Karpas-422 (cell line): ENCODE measurements at regions not wholly inside any gene's neighbourhood (a gene's known extent, or its start where the extent isn't known, plus 50 kb on each side); places are given as distances from the start of the nearest gene placed in this dataset.

Experiments
- DNase-seq: peaks from one replicate; pipeline ENCODE4 v3.0.0-alpha.2; 2015
- H2AFZ ChIP-seq: fragments of 200-600 bp; sonication (generic); 2 replicates; pipeline ENCODE4 v1.6.1; 2014; ENCODE audit warnings: antibody characterized with exemption, low read length, mixed read lengths
- H3K27ac ChIP-seq: fragments of 200-600 bp; sonication (generic); 2 replicates; pipeline ENCODE4 v1.5.1; 2014; ENCODE audit warnings: mild to moderate bottlenecking, low read length, moderate library complexity
- H3K27me3 ChIP-seq: fragments of 200-600 bp; sonication (generic); 2 replicates; pipeline ENCODE4 v1.6.1; 2014; ENCODE audit warnings: low read length, mixed read lengths
- H3K36me3 ChIP-seq: fragments of 200-600 bp; sonication (generic); 2 replicates; pipeline ENCODE4 v1.6.1; 2014; ENCODE audit warnings: low read length, mixed read lengths; ENCODE audit not compliant: insufficient read depth
- H3K4me1 ChIP-seq: fragments of 200-600 bp; sonication (generic); 2 replicates; pipeline ENCODE4 v1.6.1; 2014; ENCODE audit warnings: mild to moderate bottlenecking, low read length, mixed read lengths
- H3K4me2 ChIP-seq: fragments of 200-600 bp; sonication (generic); 2 replicates; pipeline ENCODE4 v1.6.1; 2014; ENCODE audit warnings: low read length, low read depth, mild to moderate bottlenecking; ENCODE audit not compliant: poor library complexity, severe bottlenecking
- H3K4me3 ChIP-seq: fragments of 200-600 bp; sonication (generic); 2 replicates; pipeline ENCODE4 v1.5.1; 2014; ENCODE audit warnings: mild to moderate bottlenecking, antibody characterized with exemption, low read length, mixed read lengths
- H3K79me2 ChIP-seq: fragments of 200-600 bp; sonication (generic); 2 replicates; pipeline ENCODE4 v1.6.1; 2014; ENCODE audit warnings: mild to moderate bottlenecking, low read length, mixed read lengths
- H3K9ac ChIP-seq: fragments of 200-600 bp; sonication (generic); 2 replicates; pipeline ENCODE4 v1.6.0; 2014; ENCODE audit warnings: low read length
- H3K9me2 ChIP-seq: fragments of 200-600 bp; sonication (generic), shearing (Covaris generic); replicated peaks from 2 replicates; pipeline ENCODE4 v1.6.0; 2014; ENCODE audit warnings: mild to moderate bottlenecking, low read length, moderate library complexity; ENCODE audit not compliant: insufficient read depth
- H3K9me3 ChIP-seq: fragments of 300-700, 200-600 bp; sonication (generic); 2 replicates; pipeline ENCODE4 v1.6.1; 2014; ENCODE audit warnings: low read length, mixed read lengths
- H4K20me1 ChIP-seq: fragments of 200-600 bp; sonication (generic); 2 replicates; pipeline ENCODE4 v1.6.1; 2014; ENCODE audit warnings: mild to moderate bottlenecking, antibody characterized with exemption, low read length, low read depth; ENCODE audit not compliant: insufficient read depth

GRCh38 chr9:28779243-28779642 lies 1206.0 kb upstream of the C9orf72 start:
- Histone ChIP-seq H2AFZ (no peak overlapping the region), H3K27me3 (no peaks in the 10 kb centered on the region), H3K4me2 (no peak overlapping the region), H3K27ac (no peak overlapping the region), H3K9me2 (no peaks in the 10 kb centered on the region), H4K20me1 (no peaks in the 10 kb centered on the region), H3K9me3 (no peaks in the 10 kb centered on the region), H3K4me1 (no peaks in the 10 kb centered on the region), H3K36me3 (no peaks in the 10 kb centered on the region), H3K9ac (no peak overlapping the region), H3K4me3 (no peak overlapping the region), H3K79me2 (no peaks in the 10 kb centered on the region)
- DNase-seq, result no peak

DNA sequence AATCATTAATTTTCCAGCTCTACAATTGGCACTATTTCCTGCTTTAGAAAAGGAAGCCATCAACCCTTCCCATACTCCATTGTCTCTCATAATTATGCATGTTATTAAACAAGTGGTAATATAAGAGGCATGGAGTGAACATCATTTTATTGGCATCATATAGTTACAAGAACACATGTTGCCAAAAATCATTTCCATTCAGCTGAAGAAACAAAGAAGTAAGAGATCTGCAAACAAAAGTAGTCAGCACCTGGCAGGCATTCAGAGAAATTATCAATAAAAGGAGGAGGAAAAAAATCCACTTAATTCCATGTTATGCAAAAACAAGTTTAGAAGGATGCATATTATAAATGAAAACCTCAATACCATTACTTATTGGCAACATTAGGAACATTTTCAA lies 1208.2 kb upstream of the C9orf72 start:
- no peak for DNase-seq
- H3K4me1 ChIP-seq, result no peaks in the 10 kb centered on the region
- H3K4me2 ChIP-seq, result no peak overlapping the region
- H3K9me2 ChIP-seq, result no peaks in the 10 kb centered on the region
- no peak overlapping the region for H3K4me3 ChIP-seq
- no peaks in the 10 kb centered on the region for H3K36me3 ChIP-seq
- H2AFZ ChIP-seq, result no peak overlapping the region
- H3K9me3 ChIP-seq, result no peaks in the 10 kb centered on the region
- no peaks in the 10 kb centered on the region for H3K79me2 ChIP-seq
- no peaks in the 10 kb centered on the region for H3K27me3 ChIP-seq
- no peak overlapping the region for H3K27ac ChIP-seq
- H3K9ac ChIP-seq, result no peak overlapping the region
- no peaks in the 10 kb centered on the region for H4K20me1 ChIP-seq

GRCh38 chr9:28782630-28783029 lies 1209.3 kb upstream of the C9orf72 start:
- H3K9me3 ChIP-seq, result no peaks in the 10 kb centered on the region; the same call in 1 of the 2 replicates
- no peaks in the 10 kb centered on the region for H3K4me1 ChIP-seq
- H3K36me3 ChIP-seq, result no peaks in the 10 kb centered on the region
- no peak overlapping the region for H3K4me2 ChIP-seq
- H3K9ac ChIP-seq, result no peak overlapping the region
- H3K27me3 ChIP-seq, result no peaks in the 10 kb centered on the region
- H3K4me3 ChIP-seq, result no peak overlapping the region
- no peaks in the 10 kb centered on the region for H4K20me1 ChIP-seq
- no peaks in the 10 kb centered on the region for H3K79me2 ChIP-seq
- H3K9me2 ChIP-seq, result no peaks in the 10 kb centered on the region
- no peak for DNase-seq
- no peak overlapping the region for H2AFZ ChIP-seq
- no peak overlapping the region for H3K27ac ChIP-seq

DNA sequence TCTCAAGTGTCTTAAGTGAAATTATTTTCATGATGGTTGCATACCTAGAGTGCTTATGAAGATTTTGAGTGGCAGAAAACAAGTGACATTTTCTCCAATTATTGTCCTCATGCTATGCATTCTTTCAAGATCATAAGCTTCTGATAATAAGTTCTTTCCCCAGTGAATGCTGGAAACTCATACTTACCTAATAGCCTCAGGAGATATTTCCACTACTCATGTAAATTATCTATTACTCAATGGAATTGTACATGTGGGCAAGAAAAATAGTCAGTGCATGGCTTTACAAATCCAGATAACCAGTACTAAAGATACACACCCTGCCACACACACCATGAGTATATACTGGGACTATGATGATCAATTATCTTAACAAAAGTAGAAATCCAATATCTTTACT lies 1219.4 kb upstream of the C9orf72 start:
- Histone ChIP-seq H3K79me2 (no peaks in the 10 kb centered on the region), H3K4me3 (no peak overlapping the region), H3K9ac (no peak overlapping the region), H3K36me3 (no peaks in the 10 kb centered on the region), H3K9me2 (no peaks in the 10 kb centered on the region), H3K27me3 (no peaks in the 10 kb centered on the region), H3K4me1 (no peaks in the 10 kb centered on the region), H3K9me3 (peaks cover 14% of the 10 kb centered on the region), H4K20me1 (no peaks in the 10 kb centered on the region), H3K4me2 (no peak overlapping the region), H3K27ac (no peak overlapping the region), H2AFZ (no peak overlapping the region)
- DNase-seq, result no peak

GRCh38 chr9:28799876-28800275 lies 1226.6 kb upstream of the C9orf72 start:
- Histone ChIP-seq H3K36me3 (no peaks in the 10 kb centered on the region), H4K20me1 (no peaks in the 10 kb centered on the region), H3K9ac (no peak overlapping the region), H3K9me3 (peaks cover 23% of the 10 kb centered on the region), H3K4me3 (no peak overlapping the region), H2AFZ (no peak overlapping the region), H3K79me2 (no peaks in the 10 kb centered on the region), H3K27ac (no peak overlapping the region), H3K27me3 (no peaks in the 10 kb centered on the region), H3K4me1 (no peaks in the 10 kb centered on the region), H3K9me2 (no peaks in the 10 kb centered on the region), H3K4me2 (no peak overlapping the region)
- no peak for DNase-seq

DNA sequence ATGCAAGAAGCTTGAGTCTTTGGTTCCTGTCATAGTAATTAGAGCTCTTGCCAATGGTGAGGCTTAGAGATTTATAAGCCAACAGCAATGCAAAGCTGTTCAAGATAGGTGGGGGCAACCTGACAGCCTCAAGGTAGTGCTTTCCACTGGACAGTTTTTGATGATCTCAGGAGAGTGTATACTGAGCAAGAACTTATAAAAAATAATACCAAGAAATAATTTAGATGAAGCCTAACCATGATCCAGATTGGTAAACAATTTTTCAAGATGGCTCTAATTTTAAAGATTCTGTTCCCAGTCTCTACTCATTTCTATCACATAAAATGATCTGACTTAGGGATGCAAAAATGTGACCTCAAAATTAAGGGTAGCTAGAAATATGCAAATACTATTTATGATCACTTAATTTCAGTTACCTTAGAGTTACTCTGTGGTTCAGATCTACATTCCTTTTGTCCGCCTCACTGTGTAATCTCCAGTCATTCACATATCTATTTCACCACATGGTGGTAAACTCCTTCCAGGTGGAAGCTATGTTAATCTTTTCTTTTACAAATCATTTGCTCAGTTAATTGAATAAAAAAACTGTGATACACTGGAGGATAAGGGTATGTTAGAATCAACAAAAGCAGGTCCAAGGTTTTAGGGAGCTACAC lies 1228.0 kb upstream of the C9orf72 start:
- H3K4me2 ChIP-seq, result no peak overlapping the region
- H3K9ac ChIP-seq, result no peak overlapping the region
- no peak overlapping the region for H2AFZ ChIP-seq
- H3K27ac ChIP-seq, result no peak overlapping the region
- H3K4me1 ChIP-seq, result no peaks in the 10 kb centered on the region
- no peaks in the 10 kb centered on the region for H4K20me1 ChIP-seq
- no peaks in the 10 kb centered on the region for H3K36me3 ChIP-seq
- no peak overlapping the region for H3K4me3 ChIP-seq
- peaks cover 21% of the 10 kb centered on the region for H3K9me3 ChIP-seq
- DNase-seq, result no peak
- H3K79me2 ChIP-seq, result no peaks in the 10 kb centered on the region
- H3K27me3 ChIP-seq, result no peaks in the 10 kb centered on the region
- no peaks in the 10 kb centered on the region for H3K9me2 ChIP-seq

DNA sequence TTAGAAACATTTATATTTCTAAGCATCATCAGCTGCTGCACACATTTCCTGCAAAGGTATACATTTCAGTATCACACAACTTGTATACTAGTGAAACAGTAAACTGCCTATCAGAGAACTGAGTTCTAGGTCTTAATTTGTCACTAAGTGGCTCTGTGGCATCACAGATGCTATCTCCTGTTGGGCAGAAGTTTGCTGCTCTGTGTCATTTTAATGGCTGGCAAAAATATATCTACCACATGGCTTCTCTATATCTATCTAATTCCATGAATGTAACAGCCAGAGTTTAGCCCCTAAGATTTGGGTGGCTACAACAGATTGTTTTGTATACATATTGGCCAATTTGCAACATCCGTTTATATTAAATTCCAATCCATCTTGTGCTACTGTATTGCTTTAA lies 1231.9 kb upstream of the C9orf72 start:
- no peaks in the 10 kb centered on the region for H3K27me3 ChIP-seq
- no peaks in the 10 kb centered on the region for H3K36me3 ChIP-seq
- no peak overlapping the region for H3K27ac ChIP-seq
- no peaks in the 10 kb centered on the region; the same call in 1 of the 2 replicates for H3K9me2 ChIP-seq
- H3K4me1 ChIP-seq, result no peaks in the 10 kb centered on the region
- H3K4me3 ChIP-seq, result no peak overlapping the region
- no peak overlapping the region for H2AFZ ChIP-seq
- H3K79me2 ChIP-seq, result no peaks in the 10 kb centered on the region
- H3K4me2 ChIP-seq, result no peak overlapping the region
- no peaks in the 10 kb centered on the region for H4K20me1 ChIP-seq
- 0 out of 2 replicates have a peak, but pooled peaks cover 4% of the 10 kb centered on the region for H3K9me3 ChIP-seq
- no peak overlapping the region for H3K9ac ChIP-seq
- no peak for DNase-seq

- no peaks in the 10 kb centered on the region; the same call in 1 of the 2 replicates for H3K9me2 ChIP-seq
- H3K27ac ChIP-seq, result no peak overlapping the region
- peaks cover 10% of the 10 kb centered on the region for H3K9me3 ChIP-seq
- no peak overlapping the region for H3K9ac ChIP-seq
- H3K4me2 ChIP-seq, result no peak overlapping the region
- no peaks in the 10 kb centered on the region for H4K20me1 ChIP-seq
- H3K4me3 ChIP-seq, result no peak overlapping the region
- DNase-seq, result no peak
- no peaks in the 10 kb centered on the region for H3K79me2 ChIP-seq
- H2AFZ ChIP-seq, result no peak overlapping the region
- H3K36me3 ChIP-seq, result no peaks in the 10 kb centered on the region
- H3K4me1 ChIP-seq, result no peaks in the 10 kb centered on the region
- H3K27me3 ChIP-seq, result no peaks in the 10 kb centered on the region
Measured at GRCh38 chr9:28808042-28808441, 1234.8 kb upstream of the C9orf72 start.
